ENCODE measurements at regions not wholly inside any gene's neighbourhood (a gene's known extent, or its start where the extent isn't known, plus 50 kb on each side); places are given as distances from the start of the nearest gene placed in this dataset.
A peak's percentile ranks its signal among the peaks of the same experiment; 100 is the strongest.

- DNase-seq, result no peak
These were observed 404.1 kb downstream of the PTPRU start for GRCh38 chr1:29640428-29640785.

GRCh38 chr1:29639741-29640427 lies 403.6 kb downstream of the PTPRU start:
- DNase-seq, result no peak

- DNase-seq, result no peak
These were observed 402.9 kb downstream of the PTPRU start for GRCh38 chr1:29639156-29639736.

GRCh38 chr1:29638281-29638680 lies 402.0 kb downstream of the PTPRU start:
- DNase-seq, result no peak

- DNase-seq, result no peak
These were observed 400.6 kb downstream of the PTPRU start for GRCh38 chr1:29636936-29637335.

GRCh38 chr1:29635501-29636263 lies 399.4 kb downstream of the PTPRU start:
- DNase-seq, result no peak

- DNase-seq, result no peak
These were observed 398.5 kb downstream of the PTPRU start for GRCh38 chr1:29634746-29635335.

GRCh38 chr1:29634324-29634723 lies 398.0 kb downstream of the PTPRU start:
- no peak for DNase-seq

GRCh38 chr1:29633771-29634170 lies 397.4 kb downstream of the PTPRU start:
- peak; percentile 9 to 15 for DNase-seq

- no peak for DNase-seq
These were observed 396.7 kb downstream of the PTPRU start for GRCh38 chr1:29632806-29633615.

GRCh38 chr1:29631836-29632805 lies 395.8 kb downstream of the PTPRU start:
- no peak for DNase-seq

GRCh38 chr1:29631361-29631760 lies 395.0 kb downstream of the PTPRU start:
- DNase-seq, result no peak

- DNase-seq, result no peak
These were observed 394.4 kb downstream of the PTPRU start for GRCh38 chr1:29630756-29631155.

GRCh38 chr1:29629814-29630516 lies 393.6 kb downstream of the PTPRU start:
- no peak for DNase-seq

GRCh38 chr1:29629401-29629800 lies 393.1 kb downstream of the PTPRU start:
- DNase-seq, result no peak

- DNase-seq, result no peak
These were observed 391.9 kb downstream of the PTPRU start for GRCh38 chr1:29628190-29628589.

GRCh38 chr1:29626726-29627125 lies 390.4 kb downstream of the PTPRU start:
- no peak for DNase-seq

- DNase-seq, result no peak
These were observed 389.7 kb downstream of the PTPRU start for GRCh38 chr1:29626066-29626465.

GRCh38 chr1:29625084-29625420 lies 388.7 kb downstream of the PTPRU start:
- DNase-seq, result no peak

GRCh38 chr1:29624320-29625083 lies 388.2 kb downstream of the PTPRU start:
- no peak for DNase-seq
